Naive thymus-derived CD4-positive, alpha-beta T cell (primary cell): ENCODE measurements at regions not wholly inside any gene's neighbourhood (a gene's known extent, or its start where the extent isn't known, plus 50 kb on each side); places are given as distances from the start of the nearest gene placed in this dataset.

Experiments used
- ATAC-seq: fragments of 150-1000 bp; cut with Tn5 transposase; 2 replicates; pipeline ENCODE4 v1.10.0; 2021; ENCODE audit warnings: mild to moderate bottlenecking, moderate library complexity
- CTCF ChIA-PET: fragments of 350-600 bp; sonication (Branson Sonifier 250); formaldehyde crosslinking; loops from one replicate; lab custom pipeline; 2021; ENCODE audit warnings: antibody characterized with exemption; lab: Charles Lee
- POLR2A ChIA-PET: fragments of 350-600 bp; sonication (Branson Sonifier 250); formaldehyde crosslinking; loops from one replicate; lab custom pipeline; 2021; ENCODE audit warnings: antibody characterized with exemption, inconsistent platforms; lab: Charles Lee
- DNase-seq, 9 donors: peaks; one replicate each; pipeline versions ENCODE4 v3.0.0 to v3.0.0-alpha.2; 2020 to 2022; ENCODE audit warnings: mixed read lengths in 1 of 9
- H3K27ac ChIP-seq: one replicate; pipeline ENCODE4 v1.7.0; 2013; ENCODE audit warnings: mild to moderate bottlenecking, low read depth, low read length, moderate library complexity
- H3K27me3 ChIP-seq, 2 donors: one replicate each; pipeline ENCODE4 v1.7.0; 2013; ENCODE audit warnings: low read length in 2 of 2, mild to moderate bottlenecking in 2 of 2, moderate library complexity in 2 of 2; ENCODE audit not compliant: control insufficient read depth in 2 of 2, insufficient read depth in 2 of 2
- H3K36me3 ChIP-seq, 3 experiments: 1 replicate in 2 of 3; 2 replicates in 1 of 3; pipeline ENCODE4 v1.7.0; 2013; ENCODE audit warnings: low read length in 3 of 3, mild to moderate bottlenecking in 3 of 3, moderate library complexity in 1 of 3; ENCODE audit not compliant: insufficient read depth in 3 of 3, control insufficient read depth in 2 of 3
- H3K4me1 ChIP-seq, 2 donors: one replicate each; pipeline ENCODE4 v1.7.0; 2013; ENCODE audit warnings: low read length in 2 of 2, mild to moderate bottlenecking in 2 of 2, moderate library complexity in 1 of 2; ENCODE audit not compliant: control insufficient read depth in 2 of 2, insufficient read depth in 2 of 2
- H3K4me3 ChIP-seq: 2 replicates; pipeline ENCODE4 v1.7.0; 2013; ENCODE audit warnings: mild to moderate bottlenecking, low read length
- H3K9me3 ChIP-seq, 3 experiments: 1 replicate in 2 of 3; 2 replicates in 1 of 3; pipeline ENCODE4 v1.7.0; 2013; ENCODE audit warnings: low read length in 3 of 3; ENCODE audit not compliant: control insufficient read depth in 2 of 3
- H3K27ac Mint-ChIP-seq, 9 donors: one replicate each; pipeline ENCODE4 v1.8.0; 2020 to 2022; ENCODE audit warnings: mixed read lengths in 9 of 9, mild to moderate bottlenecking in 8 of 9, moderate library complexity in 5 of 9, inconsistent platforms in 2 of 9
- H3K27me3 Mint-ChIP-seq, 5 donors: one replicate each; pipeline ENCODE4 v1.8.0; 2021 to 2022; ENCODE audit warnings: mixed read lengths in 5 of 5, mild to moderate bottlenecking in 1 of 5
- H3K36me3 Mint-ChIP-seq, 5 donors: one replicate each; pipeline ENCODE4 v1.8.0; 2020 to 2022; ENCODE audit warnings: mixed read lengths in 5 of 5, mild to moderate bottlenecking in 3 of 5, inconsistent platforms in 1 of 5
- H3K4me1 Mint-ChIP-seq, 7 donors: one replicate each; pipeline ENCODE4 v1.8.0; 2020 to 2022; ENCODE audit warnings: mixed read lengths in 7 of 7, mild to moderate bottlenecking in 3 of 7, inconsistent platforms in 1 of 7
- H3K4me3 Mint-ChIP-seq, 10 donors: one replicate each; pipeline ENCODE4 v1.8.0; 2020 to 2022; ENCODE audit warnings: mild to moderate bottlenecking in 10 of 10, mixed read lengths in 10 of 10, moderate library complexity in 6 of 10, inconsistent platforms in 2 of 10
- H3K9me3 Mint-ChIP-seq, 11 donors: one replicate each; pipeline ENCODE4 v1.8.0; 2020 to 2022; ENCODE audit warnings: mixed read lengths in 11 of 11, mild to moderate bottlenecking in 4 of 11, inconsistent platforms in 1 of 11, moderate library complexity in 1 of 11
- intact Hi-C, 2 donors: fragments of 100-400 bp; cut with micrococcal nuclease; formaldehyde crosslinking; loops; one replicate each; pipeline ENCODE4 v1.15.1; 2023

DNA sequence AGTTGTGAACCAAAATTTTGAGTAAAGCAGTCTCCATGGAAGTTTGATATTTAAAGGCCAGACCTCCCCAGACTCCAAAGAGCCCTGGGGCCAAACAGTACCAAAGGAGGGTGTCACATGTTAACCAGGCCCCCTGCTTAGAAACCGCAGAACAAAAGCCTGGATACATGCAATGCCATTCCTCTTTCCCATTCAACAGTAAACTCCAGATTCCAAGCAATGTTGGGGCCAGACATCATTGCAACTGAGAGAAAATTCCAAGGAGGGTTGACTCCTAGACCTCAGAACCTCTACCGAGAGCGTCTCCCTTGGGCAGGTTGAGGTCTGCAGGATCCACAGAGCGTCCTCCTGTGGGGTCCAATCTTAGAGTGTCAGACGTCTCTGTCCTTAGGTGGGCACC is 404.4 kb upstream of the SYT4 start:
- no peaks in the 10 kb centered on the region for H3K36me3 ChIP-seq
- H3K27ac ChIP-seq = no peak overlapping the region
- intact Hi-C loops = no loop called here
- H3K9me3 ChIP-seq = peaks cover 0 to 5% (median 0%) of the 10 kb centered on the region in 3 experiments
- ATAC-seq (no peak), DNase-seq (no peak)
- ChIA-PET CTCF (no interaction called here), POLR2A (no interaction called here)
- Mint-ChIP-seq H3K36me3 (no peaks in the 10 kb centered on the region), H3K4me3 (no peak overlapping the region), H3K4me1 (no peaks in the 10 kb centered on the region), H3K27me3 (no peaks in the 10 kb centered on the region), H3K27ac (no peak overlapping the region), H3K9me3 (peaks cover 0 to 26% (median 6%) of the 10 kb centered on the region in 11 donors)
- H3K4me3 ChIP-seq = no peak overlapping the region
- H3K27me3 ChIP-seq = no peaks in the 10 kb centered on the region
- no peaks in the 10 kb centered on the region for H3K4me1 ChIP-seq

DNA sequence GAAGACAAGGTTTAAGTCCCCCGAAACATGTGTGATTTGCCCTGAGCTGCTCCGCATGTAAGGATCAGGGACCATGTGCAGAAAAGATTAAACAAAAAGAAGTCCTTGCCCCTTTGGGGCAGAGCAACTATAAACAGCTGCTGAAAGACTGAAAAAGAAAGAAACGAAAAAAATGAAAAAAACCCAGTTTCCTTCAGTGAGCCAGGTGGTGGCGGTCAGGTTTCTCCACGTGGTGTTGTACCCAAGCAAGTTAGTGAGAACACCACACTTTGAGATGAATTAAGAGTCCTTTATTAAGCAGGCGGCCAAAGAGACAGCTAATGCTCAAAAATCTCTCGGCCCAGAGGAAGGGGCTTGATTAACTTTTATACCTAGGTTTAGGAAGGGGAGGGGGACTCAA is 404.9 kb upstream of the SYT4 start:
- no peaks in the 10 kb centered on the region for H3K36me3 Mint-ChIP-seq
- ChIA-PET POLR2A (no interaction called here), CTCF (no interaction called here)
- Histone ChIP-seq H3K27me3 (no peaks in the 10 kb centered on the region), H3K9me3 (peaks cover 0 to 5% (median 0%) of the 10 kb centered on the region in 3 experiments), H3K4me3 (no peak overlapping the region), H3K36me3 (no peaks in the 10 kb centered on the region), H3K4me1 (no peaks in the 10 kb centered on the region), H3K27ac (no peak overlapping the region)
- intact Hi-C loops = no loop called here
- H3K27me3 Mint-ChIP-seq = no peaks in the 10 kb centered on the region
- peaks cover 0 to 26% (median 7%) of the 10 kb centered on the region in 11 donors for H3K9me3 Mint-ChIP-seq
- ATAC-seq = no peak
- no peak overlapping the region for H3K4me3 Mint-ChIP-seq
- DNase-seq = no peak
- no peak overlapping the region for H3K27ac Mint-ChIP-seq
- no peaks in the 10 kb centered on the region for H3K4me1 Mint-ChIP-seq

DNA sequence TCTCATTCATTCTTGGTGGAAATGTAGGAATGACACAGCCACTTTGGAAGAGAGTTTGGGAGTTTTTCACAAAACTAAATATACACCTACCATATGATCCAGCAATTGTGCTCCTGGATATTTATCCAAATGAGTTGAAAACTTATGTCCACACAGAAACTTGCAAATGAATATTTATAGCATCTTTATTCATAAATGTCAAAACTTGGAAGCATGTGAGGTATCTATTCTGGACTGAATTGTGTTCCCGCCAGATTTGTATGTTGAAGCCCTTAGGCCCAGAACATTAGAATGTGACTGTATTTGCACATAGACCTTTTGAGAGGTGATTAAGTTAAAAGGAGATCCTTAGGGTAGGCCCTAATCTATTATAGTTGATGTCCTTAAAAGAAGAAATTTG is 409.4 kb upstream of the SYT4 start:
- ATAC-seq = no peak
- no peak for DNase-seq
- no peaks in the 10 kb centered on the region for H3K27me3 ChIP-seq
- Mint-ChIP-seq H3K4me1 (peaks cover 0 to 5% (median 0%) of the 10 kb centered on the region in 7 donors), H3K9me3 (peaks cover 0 to 20% (median 4%) of the 10 kb centered on the region in 11 donors), H3K27ac (no peak overlapping the region), H3K36me3 (no peaks in the 10 kb centered on the region), H3K4me3 (no peak overlapping the region), H3K27me3 (no peaks in the 10 kb centered on the region)
- POLR2A ChIA-PET = no interaction called here
- intact Hi-C loops = no loop called here
- H3K4me1 ChIP-seq = no peaks in the 10 kb centered on the region
- no peak overlapping the region for H3K4me3 ChIP-seq
- H3K27ac ChIP-seq = no peak overlapping the region
- CTCF ChIA-PET = no interaction called here
- peaks cover 0 to 4% (median 0%) of the 10 kb centered on the region in 3 experiments for H3K9me3 ChIP-seq
- no peaks in the 10 kb centered on the region for H3K36me3 ChIP-seq

DNA sequence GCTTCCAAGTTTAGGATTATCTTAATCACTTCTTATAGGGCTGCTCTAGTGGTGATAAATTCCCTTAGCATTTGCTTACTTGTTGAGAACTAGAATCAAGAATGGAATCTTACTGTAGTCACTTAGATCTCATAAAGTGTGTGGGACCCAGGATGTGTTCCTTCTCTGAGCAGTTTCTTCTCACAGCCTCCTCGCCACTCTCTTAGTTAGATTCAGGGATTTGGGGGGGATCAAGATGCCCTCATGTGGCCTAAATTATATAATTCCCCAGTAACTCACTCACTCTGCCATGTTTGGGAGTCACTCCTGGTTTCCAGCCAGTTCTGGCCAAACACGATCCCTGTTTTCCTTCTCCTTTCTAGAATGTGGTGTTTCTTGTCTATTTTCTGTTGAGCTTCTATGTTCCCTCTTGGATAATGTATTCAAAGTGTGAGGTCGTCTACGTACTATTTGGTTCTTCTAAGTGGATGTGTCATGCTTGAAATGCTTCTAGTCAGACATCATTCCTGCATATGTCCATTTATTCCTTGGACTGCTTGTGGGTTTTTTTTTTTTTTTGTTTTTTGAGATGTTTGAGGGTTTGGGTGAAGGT is 414.9 kb upstream of the SYT4 start:
- Histone ChIP-seq H3K36me3 (no peaks in the 10 kb centered on the region), H3K27me3 (no peaks in the 10 kb centered on the region), H3K4me1 (no peaks in the 10 kb centered on the region), H3K4me3 (no peak overlapping the region), H3K27ac (no peak overlapping the region), H3K9me3 (no peaks in the 10 kb centered on the region)
- intact Hi-C loops = no loop called here
- peaks cover 0 to 5% (median 0%) of the 10 kb centered on the region in 7 donors for H3K4me1 Mint-ChIP-seq
- DNase-seq (no peak), ATAC-seq (no peak)
- no peak overlapping the region for H3K4me3 Mint-ChIP-seq
- POLR2A ChIA-PET = no interaction called here
- H3K36me3 Mint-ChIP-seq = no peaks in the 10 kb centered on the region
- no peaks in the 10 kb centered on the region for H3K27me3 Mint-ChIP-seq
- no peak overlapping the region for H3K27ac Mint-ChIP-seq
- CTCF ChIA-PET = no interaction called here
- peaks cover 0 to 23% (median 4%) of the 10 kb centered on the region in 11 donors for H3K9me3 Mint-ChIP-seq

DNA sequence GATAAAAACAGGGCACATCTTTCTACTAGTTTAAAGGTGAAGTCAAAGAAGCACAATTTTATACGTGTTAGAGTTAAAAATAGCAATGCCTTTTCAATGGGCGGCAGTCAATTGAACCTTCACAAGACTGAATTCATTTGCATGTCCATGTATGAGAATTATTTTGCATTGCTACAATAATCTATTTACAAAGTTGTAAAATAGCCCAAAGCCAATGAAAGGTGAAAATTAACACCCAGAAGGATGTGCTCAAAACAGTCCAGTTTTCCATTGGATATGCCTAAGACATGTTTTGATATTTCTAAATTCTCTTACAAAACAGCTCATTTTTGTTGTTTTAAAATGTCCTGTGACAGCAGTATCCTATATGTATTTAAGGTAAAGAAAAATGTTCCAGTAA is 425.1 kb upstream of the SYT4 start:
- POLR2A ChIA-PET = no interaction called here
- ATAC-seq = no peak
- intact Hi-C loops = no loop called here
- Histone ChIP-seq H3K36me3 (no peaks in the 10 kb centered on the region), H3K4me1 (no peaks in the 10 kb centered on the region), H3K9me3 (no peaks in the 10 kb centered on the region), H3K27me3 (no peaks in the 10 kb centered on the region), H3K4me3 (no peak overlapping the region), H3K27ac (no peak overlapping the region)
- Mint-ChIP-seq H3K27ac (no peak overlapping the region), H3K36me3 (no peaks in the 10 kb centered on the region), H3K27me3 (no peaks in the 10 kb centered on the region), H3K4me3 (no peak overlapping the region), H3K9me3 (peaks cover 0 to 10% (median 3%) of the 10 kb centered on the region in 11 donors), H3K4me1 (no peaks in the 10 kb centered on the region)
- CTCF ChIA-PET = no interaction called here
- DNase-seq = no peak

DNA sequence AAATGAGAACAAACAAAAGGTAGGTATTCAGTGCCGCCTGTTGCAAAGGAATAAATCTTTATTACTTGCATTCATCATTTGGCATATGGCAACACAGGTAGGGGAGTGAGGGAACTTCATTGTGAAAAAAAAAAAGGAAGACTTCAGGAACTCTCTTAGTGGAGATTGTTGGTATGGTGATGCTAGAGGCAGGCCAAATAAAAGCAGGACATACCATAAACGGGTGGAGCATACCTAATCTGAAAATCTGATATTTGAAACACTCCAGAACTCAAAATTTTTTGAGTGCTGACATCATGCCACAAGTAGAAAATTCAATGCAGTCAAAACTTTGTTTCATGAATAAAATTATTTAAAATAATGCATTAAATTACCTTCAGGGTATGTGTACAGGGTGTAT is 425.8 kb upstream of the SYT4 start:
- intact Hi-C loops = no loop called here

DNA sequence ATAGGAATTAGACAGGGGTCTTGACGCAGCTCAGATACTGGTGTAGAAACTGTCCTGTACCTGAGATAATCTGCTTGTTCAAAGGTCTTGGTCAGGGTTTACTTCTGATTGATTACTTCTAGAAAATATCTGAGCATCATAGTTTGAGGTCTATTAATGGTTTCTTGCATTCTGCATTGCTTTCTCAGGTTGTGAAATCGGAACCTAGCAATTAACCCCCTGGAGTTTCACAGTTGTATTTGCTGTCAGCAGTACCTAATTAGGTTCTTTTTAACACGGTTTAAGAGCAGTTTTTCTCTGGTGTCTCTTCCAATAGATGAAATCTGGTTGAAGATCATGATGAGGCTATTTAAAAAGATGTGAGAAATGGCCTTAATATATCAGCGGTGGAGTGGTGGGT is 428.6 kb upstream of the SYT4 start:
- DNase-seq (no peak), ATAC-seq (no peak)
- H3K36me3 ChIP-seq = no peaks in the 10 kb centered on the region
- no peaks in the 10 kb centered on the region for H3K4me1 ChIP-seq
- ChIA-PET CTCF (no interaction called here), POLR2A (no interaction called here)
- no peak overlapping the region for H3K27ac ChIP-seq
- no peak overlapping the region for H3K4me3 Mint-ChIP-seq
- no peaks in the 10 kb centered on the region for H3K27me3 Mint-ChIP-seq
- H3K36me3 Mint-ChIP-seq = no peaks in the 10 kb centered on the region
- H3K27me3 ChIP-seq = no peaks in the 10 kb centered on the region
- no peaks in the 10 kb centered on the region for H3K4me1 Mint-ChIP-seq
- peaks cover 0 to 13% (median 3%) of the 10 kb centered on the region in 11 donors for H3K9me3 Mint-ChIP-seq
- intact Hi-C loops = no loop called here
- H3K9me3 ChIP-seq = no peaks in the 10 kb centered on the region
- no peak overlapping the region for H3K27ac Mint-ChIP-seq
- no peak overlapping the region for H3K4me3 ChIP-seq

More for the DNA sequence above, 425.8 kb upstream of the SYT4 start:
- Mint-ChIP-seq H3K27ac (no peak overlapping the region), H3K9me3 (peaks cover 0 to 14% (median 3%) of the 10 kb centered on the region in 11 donors), H3K27me3 (no peaks in the 10 kb centered on the region), H3K36me3 (no peaks in the 10 kb centered on the region), H3K4me3 (no peak overlapping the region), H3K4me1 (no peaks in the 10 kb centered on the region)
- Histone ChIP-seq H3K36me3 (no peaks in the 10 kb centered on the region), H3K4me3 (no peak overlapping the region), H3K27ac (no peak overlapping the region), H3K9me3 (no peaks in the 10 kb centered on the region), H3K4me1 (no peaks in the 10 kb centered on the region), H3K27me3 (no peaks in the 10 kb centered on the region)
- ChIA-PET POLR2A (no interaction called here), CTCF (no interaction called here)
- DNase-seq (no peak), ATAC-seq (no peak)
